H1 (cell line): ENCODE measurements at regions not wholly inside any gene's neighbourhood (a gene's known extent, or its start where the extent isn't known, plus 50 kb on each side); places are given as distances from the start of the nearest gene placed in this dataset.

Source experiments
- ASH2L ChIP-seq: fragments of 200-600, 300-600 bp; sonication (generic); IDR thresholded peaks from one replicate; pipeline ENCODE4 v1.7.1; 2017; ENCODE audit warnings: low read length
- EZH2 ChIP-seq: fragments of 200-600 bp; sonication (generic); IDR thresholded peaks from 2 replicates; pipeline ENCODE4 v1.7.1; 2012; ENCODE audit warnings: low read depth, mild to moderate bottlenecking, moderate library complexity, low read length, inconsistent platforms; ENCODE audit not compliant: severe bottlenecking
- POLR2A ChIP-seq, 2 experiments: IDR thresholded peaks; 1 replicate in 1 of 2; 2 replicates in 1 of 2; pipeline ENCODE4 v1.6.1; 2011; ENCODE audit warnings: low read depth in 2 of 2, low read length in 2 of 2, mild to moderate bottlenecking in 2 of 2; ENCODE audit errors: control extremely low read depth in 1 of 2
- POLR2AphosphoS5 ChIP-seq: IDR thresholded peaks from 2 replicates; pipeline ENCODE4 v1.6.1; 2011; ENCODE audit warnings: low read depth, low read length
- RNF2 ChIP-seq: fragments of 200-900, 300-1000 bp; sonication (generic); IDR thresholded peaks from 2 replicates; pipeline ENCODE4 v1.7.1; 2016; ENCODE audit warnings: borderline replicate concordance, low read depth, mild to moderate bottlenecking, antibody characterized with exemption, low read length; ENCODE audit not compliant: poor library complexity, severe bottlenecking; ENCODE audit errors: missing control alignments
- YY1 ChIP-seq: IDR thresholded peaks from 2 replicates; pipeline ENCODE4 v1.6.1; 2011; ENCODE audit warnings: low read depth, mild to moderate bottlenecking, low read length
- TF ChIP-seq, protein P1 (sequence below): IDR thresholded peaks from 2 replicates; pipeline ENCODE4 v1.6.1; 2012; ENCODE audit warnings: inconsistent platforms
- TF ChIP-seq, protein P2 (sequence below), 3 experiments: IDR thresholded peaks; 1 replicate in 2 of 3; 2 replicates in 1 of 3; pipeline versions ENCODE4 v1.5.1 to v1.6.1; 2011; ENCODE audit warnings: low read length in 3 of 3, mild to moderate bottlenecking in 3 of 3, inconsistent platforms in 2 of 3, low read depth in 1 of 3, moderate library complexity in 1 of 3; ENCODE audit not compliant: insufficient read depth in 1 of 3; ENCODE audit errors: control extremely low read depth in 1 of 3
- TF ChIP-seq, protein P3 (sequence below): fragments of 300-600 bp; sonication (generic); IDR thresholded peaks from 2 replicates; pipeline ENCODE4 v1.7.1; 2012; ENCODE audit warnings: low read length, moderate library complexity, mild to moderate bottlenecking, inconsistent platforms; ENCODE audit not compliant: insufficient replicate concordance

DNA sequence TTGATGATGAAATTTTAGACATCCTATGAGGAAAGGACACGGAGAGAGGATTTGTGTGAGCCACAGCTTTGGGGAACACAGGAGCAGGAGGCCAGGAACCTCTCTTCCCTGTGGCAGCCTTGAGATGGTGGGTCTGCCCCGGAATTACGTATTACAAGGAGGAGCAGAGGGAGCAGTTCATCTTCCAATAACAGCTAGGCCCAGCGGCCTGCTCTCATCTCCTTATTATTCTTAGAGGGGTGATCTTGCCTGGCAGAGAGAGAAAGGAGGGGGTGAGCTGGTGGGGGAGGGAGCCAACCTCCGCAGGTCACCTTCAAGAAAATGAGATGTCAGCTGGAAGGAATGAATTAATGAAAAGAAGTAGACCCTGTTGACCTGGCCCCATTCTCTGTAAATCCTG, 305.8 kb downstream of the LRFN2 start:
- TF ChIP-seq EZH2 (no peak), RNF2 (no peak), YY1 (no peak), ASH2L (no peak), POLR2A (IDR thresholded peaks at IDR 0.05; ENCODE audit: control extremely low read depth in 1 of 2, low read depth in 2 of 2, low read length in 2 of 2) (no peak), POLR2AphosphoS5 (no peak)
- TF ChIP-seq, protein P1, sequence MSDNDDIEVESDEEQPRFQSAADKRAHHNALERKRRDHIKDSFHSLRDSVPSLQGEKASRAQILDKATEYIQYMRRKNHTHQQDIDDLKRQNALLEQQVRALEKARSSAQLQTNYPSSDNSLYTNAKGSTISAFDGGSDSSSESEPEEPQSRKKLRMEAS, result no peak
- TF ChIP-seq, protein P2, sequence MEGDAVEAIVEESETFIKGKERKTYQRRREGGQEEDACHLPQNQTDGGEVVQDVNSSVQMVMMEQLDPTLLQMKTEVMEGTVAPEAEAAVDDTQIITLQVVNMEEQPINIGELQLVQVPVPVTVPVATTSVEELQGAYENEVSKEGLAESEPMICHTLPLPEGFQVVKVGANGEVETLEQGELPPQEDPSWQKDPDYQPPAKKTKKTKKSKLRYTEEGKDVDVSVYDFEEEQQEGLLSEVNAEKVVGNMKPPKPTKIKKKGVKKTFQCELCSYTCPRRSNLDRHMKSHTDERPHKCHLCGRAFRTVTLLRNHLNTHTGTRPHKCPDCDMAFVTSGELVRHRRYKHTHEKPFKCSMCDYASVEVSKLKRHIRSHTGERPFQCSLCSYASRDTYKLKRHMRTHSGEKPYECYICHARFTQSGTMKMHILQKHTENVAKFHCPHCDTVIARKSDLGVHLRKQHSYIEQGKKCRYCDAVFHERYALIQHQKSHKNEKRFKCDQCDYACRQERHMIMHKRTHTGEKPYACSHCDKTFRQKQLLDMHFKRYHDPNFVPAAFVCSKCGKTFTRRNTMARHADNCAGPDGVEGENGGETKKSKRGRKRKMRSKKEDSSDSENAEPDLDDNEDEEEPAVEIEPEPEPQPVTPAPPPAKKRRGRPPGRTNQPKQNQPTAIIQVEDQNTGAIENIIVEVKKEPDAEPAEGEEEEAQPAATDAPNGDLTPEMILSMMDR (IDR thresholded peaks at IDR 0.05; ENCODE audit: control extremely low read depth in 1 of 3, insufficient read depth in 1 of 3, low read depth in 1 of 3, low read length in 3 of 3), result no peak
- TF ChIP-seq, protein P3, sequence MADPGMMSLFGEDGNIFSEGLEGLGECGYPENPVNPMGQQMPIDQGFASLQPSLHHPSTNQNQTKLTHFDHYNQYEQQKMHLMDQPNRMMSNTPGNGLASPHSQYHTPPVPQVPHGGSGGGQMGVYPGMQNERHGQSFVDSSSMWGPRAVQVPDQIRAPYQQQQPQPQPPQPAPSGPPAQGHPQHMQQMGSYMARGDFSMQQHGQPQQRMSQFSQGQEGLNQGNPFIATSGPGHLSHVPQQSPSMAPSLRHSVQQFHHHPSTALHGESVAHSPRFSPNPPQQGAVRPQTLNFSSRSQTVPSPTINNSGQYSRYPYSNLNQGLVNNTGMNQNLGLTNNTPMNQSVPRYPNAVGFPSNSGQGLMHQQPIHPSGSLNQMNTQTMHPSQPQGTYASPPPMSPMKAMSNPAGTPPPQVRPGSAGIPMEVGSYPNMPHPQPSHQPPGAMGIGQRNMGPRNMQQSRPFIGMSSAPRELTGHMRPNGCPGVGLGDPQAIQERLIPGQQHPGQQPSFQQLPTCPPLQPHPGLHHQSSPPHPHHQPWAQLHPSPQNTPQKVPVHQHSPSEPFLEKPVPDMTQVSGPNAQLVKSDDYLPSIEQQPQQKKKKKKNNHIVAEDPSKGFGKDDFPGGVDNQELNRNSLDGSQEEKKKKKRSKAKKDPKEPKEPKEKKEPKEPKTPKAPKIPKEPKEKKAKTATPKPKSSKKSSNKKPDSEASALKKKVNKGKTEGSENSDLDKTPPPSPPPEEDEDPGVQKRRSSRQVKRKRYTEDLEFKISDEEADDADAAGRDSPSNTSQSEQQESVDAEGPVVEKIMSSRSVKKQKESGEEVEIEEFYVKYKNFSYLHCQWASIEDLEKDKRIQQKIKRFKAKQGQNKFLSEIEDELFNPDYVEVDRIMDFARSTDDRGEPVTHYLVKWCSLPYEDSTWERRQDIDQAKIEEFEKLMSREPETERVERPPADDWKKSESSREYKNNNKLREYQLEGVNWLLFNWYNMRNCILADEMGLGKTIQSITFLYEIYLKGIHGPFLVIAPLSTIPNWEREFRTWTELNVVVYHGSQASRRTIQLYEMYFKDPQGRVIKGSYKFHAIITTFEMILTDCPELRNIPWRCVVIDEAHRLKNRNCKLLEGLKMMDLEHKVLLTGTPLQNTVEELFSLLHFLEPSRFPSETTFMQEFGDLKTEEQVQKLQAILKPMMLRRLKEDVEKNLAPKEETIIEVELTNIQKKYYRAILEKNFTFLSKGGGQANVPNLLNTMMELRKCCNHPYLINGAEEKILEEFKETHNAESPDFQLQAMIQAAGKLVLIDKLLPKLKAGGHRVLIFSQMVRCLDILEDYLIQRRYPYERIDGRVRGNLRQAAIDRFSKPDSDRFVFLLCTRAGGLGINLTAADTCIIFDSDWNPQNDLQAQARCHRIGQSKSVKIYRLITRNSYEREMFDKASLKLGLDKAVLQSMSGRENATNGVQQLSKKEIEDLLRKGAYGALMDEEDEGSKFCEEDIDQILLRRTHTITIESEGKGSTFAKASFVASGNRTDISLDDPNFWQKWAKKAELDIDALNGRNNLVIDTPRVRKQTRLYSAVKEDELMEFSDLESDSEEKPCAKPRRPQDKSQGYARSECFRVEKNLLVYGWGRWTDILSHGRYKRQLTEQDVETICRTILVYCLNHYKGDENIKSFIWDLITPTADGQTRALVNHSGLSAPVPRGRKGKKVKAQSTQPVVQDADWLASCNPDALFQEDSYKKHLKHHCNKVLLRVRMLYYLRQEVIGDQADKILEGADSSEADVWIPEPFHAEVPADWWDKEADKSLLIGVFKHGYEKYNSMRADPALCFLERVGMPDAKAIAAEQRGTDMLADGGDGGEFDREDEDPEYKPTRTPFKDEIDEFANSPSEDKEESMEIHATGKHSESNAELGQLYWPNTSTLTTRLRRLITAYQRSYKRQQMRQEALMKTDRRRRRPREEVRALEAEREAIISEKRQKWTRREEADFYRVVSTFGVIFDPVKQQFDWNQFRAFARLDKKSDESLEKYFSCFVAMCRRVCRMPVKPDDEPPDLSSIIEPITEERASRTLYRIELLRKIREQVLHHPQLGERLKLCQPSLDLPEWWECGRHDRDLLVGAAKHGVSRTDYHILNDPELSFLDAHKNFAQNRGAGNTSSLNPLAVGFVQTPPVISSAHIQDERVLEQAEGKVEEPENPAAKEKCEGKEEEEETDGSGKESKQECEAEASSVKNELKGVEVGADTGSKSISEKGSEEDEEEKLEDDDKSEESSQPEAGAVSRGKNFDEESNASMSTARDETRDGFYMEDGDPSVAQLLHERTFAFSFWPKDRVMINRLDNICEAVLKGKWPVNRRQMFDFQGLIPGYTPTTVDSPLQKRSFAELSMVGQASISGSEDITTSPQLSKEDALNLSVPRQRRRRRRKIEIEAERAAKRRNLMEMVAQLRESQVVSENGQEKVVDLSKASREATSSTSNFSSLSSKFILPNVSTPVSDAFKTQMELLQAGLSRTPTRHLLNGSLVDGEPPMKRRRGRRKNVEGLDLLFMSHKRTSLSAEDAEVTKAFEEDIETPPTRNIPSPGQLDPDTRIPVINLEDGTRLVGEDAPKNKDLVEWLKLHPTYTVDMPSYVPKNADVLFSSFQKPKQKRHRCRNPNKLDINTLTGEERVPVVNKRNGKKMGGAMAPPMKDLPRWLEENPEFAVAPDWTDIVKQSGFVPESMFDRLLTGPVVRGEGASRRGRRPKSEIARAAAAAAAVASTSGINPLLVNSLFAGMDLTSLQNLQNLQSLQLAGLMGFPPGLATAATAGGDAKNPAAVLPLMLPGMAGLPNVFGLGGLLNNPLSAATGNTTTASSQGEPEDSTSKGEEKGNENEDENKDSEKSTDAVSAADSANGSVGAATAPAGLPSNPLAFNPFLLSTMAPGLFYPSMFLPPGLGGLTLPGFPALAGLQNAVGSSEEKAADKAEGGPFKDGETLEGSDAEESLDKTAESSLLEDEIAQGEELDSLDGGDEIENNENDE, result no peak
